Activated CD4-positive, alpha-beta T cell treated with anti-CD3 and anti-CD28 coated beads, Interleukin-2, amount 10 ng/mL, durations not matched to agents 7 days and 5 days (primary cell): ENCODE measurements at regions not wholly inside any gene's neighbourhood (a gene's known extent, or its start where the extent isn't known, plus 50 kb on each side); places are given as distances from the start of the nearest gene placed in this dataset.

ENCODE experiments used
- CTCF ChIA-PET: fragments of 350-600 bp; sonication (Branson Sonifier 250); formaldehyde crosslinking; loops from one replicate; lab custom pipeline; 2021; ENCODE audit warnings: antibody characterized with exemption; lab: Charles Lee
- POLR2A ChIA-PET: fragments of 350-600 bp; sonication (Branson Sonifier 250); formaldehyde crosslinking; loops from one replicate; lab custom pipeline; 2021; ENCODE audit warnings: antibody characterized with exemption; lab: Charles Lee
- DNase-seq: peaks from one replicate; pipeline ENCODE4 v3.0.0-alpha.2; 2020
- H3K27ac Mint-ChIP-seq: one replicate; pipeline ENCODE4 v1.8.0; 2021; ENCODE audit warnings: mild to moderate bottlenecking, moderate library complexity, mixed read lengths
- H3K27me3 Mint-ChIP-seq: one replicate; pipeline ENCODE4 v1.8.0; 2021; ENCODE audit warnings: mixed read lengths
- H3K36me3 Mint-ChIP-seq: one replicate; pipeline ENCODE4 v1.8.0; 2021; ENCODE audit warnings: low read depth, mixed read lengths
- H3K4me1 Mint-ChIP-seq: one replicate; pipeline ENCODE4 v1.8.0; 2021; ENCODE audit warnings: mixed read lengths
- H3K4me3 Mint-ChIP-seq: one replicate; pipeline ENCODE4 v1.8.0; 2021; ENCODE audit warnings: mild to moderate bottlenecking, moderate library complexity, mixed read lengths
- H3K9me3 Mint-ChIP-seq: one replicate; pipeline ENCODE4 v1.8.0; 2021; ENCODE audit warnings: mixed read lengths

DNA sequence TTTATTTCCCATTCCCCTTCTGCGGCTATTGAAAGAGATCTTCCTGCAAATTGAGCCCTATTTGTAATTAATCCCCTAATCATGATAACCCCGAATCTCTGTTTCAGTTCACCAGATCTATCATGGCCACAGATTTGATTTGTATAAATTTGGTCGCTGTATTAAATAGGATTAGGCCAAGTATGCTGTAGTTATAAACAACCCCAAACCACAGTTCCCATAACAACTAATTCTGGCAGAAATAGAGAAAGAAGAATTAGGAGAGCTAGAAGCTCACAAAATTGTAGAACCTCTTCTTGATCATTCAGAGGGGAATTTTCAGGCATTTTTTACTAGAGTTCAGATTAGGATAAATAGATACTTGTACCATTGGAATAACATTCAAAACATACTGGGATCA, 433.7 kb upstream of the TNP1 start:
- no peak overlapping the region for H3K27ac Mint-ChIP-seq
- CTCF ChIA-PET: no interaction called here
- no peaks in the 10 kb centered on the region for H3K4me1 Mint-ChIP-seq
- H3K36me3 Mint-ChIP-seq: no peaks in the 10 kb centered on the region
- H3K27me3 Mint-ChIP-seq: no peaks in the 10 kb centered on the region
- peaks cover 5% of the 10 kb centered on the region for H3K9me3 Mint-ChIP-seq
- no peak for DNase-seq
- POLR2A ChIA-PET: no interaction called here
- no peak overlapping the region for H3K4me3 Mint-ChIP-seq

DNA sequence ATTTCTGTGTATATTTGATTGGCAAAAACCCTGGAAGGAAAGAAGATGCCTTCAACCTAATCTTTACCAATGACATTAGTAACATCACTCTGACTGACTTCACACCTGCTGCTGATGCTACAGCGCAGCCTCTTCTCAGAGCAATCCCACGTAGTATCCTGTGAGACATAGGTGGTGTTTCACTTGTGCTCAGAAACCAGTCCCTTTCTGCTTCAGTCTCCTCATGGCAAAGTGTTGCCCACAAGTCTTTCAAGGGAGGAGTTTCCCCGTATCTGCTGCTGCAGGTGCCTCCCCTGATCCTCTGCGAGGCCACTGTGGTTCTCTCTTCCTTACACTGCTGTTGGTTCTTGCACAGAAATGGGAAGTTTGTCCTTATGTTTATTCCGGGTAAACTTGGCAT, 433.2 kb upstream of the TNP1 start:
- Mint-ChIP-seq H3K36me3 (no peaks in the 10 kb centered on the region), H3K4me3 (no peak overlapping the region), H3K9me3 (peaks cover 5% of the 10 kb centered on the region), H3K4me1 (no peaks in the 10 kb centered on the region), H3K27me3 (no peaks in the 10 kb centered on the region), H3K27ac (no peak overlapping the region)
- POLR2A ChIA-PET: no interaction called here
- no peak for DNase-seq
- CTCF ChIA-PET: no interaction called here

DNA sequence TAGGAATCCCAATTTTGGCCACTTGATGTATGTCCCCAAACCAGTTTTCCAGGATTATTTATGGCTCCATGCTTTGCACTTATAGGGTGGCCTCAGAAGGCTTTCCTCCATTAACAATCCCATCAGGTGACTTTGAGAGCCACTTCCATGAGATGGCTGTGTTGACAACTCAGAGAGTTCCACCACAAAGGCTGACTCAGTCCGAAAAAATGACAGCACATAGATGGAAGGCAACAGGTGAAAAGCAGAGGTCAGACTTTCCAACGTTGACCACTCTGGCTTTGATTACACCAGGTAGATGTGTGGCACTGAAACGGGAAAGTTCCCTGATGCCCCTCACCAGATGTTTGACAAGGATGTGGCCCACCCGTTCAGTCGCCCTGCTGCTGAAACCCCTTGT, 431.4 kb upstream of the TNP1 start:
- Mint-ChIP-seq H3K4me3 (no peak overlapping the region), H3K27ac (no peak overlapping the region), H3K4me1 (no peaks in the 10 kb centered on the region), H3K9me3 (no peaks in the 10 kb centered on the region), H3K27me3 (no peaks in the 10 kb centered on the region), H3K36me3 (no peaks in the 10 kb centered on the region)
- ChIA-PET CTCF (no interaction called here), POLR2A (no interaction called here)
- no peak for DNase-seq

DNA sequence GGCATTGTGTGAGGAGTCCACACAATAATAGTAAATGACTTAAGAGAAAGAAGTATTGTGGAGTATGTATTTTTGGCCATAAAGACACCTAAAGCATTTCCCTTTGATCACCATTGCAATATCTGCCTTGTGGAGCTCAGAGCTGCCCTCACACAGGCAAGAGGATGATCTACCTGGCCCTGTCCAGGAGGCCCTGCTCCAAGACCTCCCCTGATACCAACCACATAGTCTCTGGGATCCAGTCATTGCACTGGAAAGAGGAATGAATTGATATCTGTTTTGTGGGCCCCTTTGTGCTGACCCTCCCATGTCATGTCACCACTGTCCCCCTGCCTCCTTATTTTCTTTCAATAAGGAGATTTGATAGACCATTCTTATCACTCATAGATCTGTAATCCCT, 430.6 kb upstream of the TNP1 start:
- Mint-ChIP-seq H3K27ac (no peak overlapping the region), H3K4me3 (no peak overlapping the region), H3K36me3 (no peaks in the 10 kb centered on the region), H3K9me3 (no peaks in the 10 kb centered on the region), H3K4me1 (no peaks in the 10 kb centered on the region), H3K27me3 (no peaks in the 10 kb centered on the region)
- POLR2A ChIA-PET: no interaction called here
- DNase-seq: no peak
- CTCF ChIA-PET: no interaction called here

DNA sequence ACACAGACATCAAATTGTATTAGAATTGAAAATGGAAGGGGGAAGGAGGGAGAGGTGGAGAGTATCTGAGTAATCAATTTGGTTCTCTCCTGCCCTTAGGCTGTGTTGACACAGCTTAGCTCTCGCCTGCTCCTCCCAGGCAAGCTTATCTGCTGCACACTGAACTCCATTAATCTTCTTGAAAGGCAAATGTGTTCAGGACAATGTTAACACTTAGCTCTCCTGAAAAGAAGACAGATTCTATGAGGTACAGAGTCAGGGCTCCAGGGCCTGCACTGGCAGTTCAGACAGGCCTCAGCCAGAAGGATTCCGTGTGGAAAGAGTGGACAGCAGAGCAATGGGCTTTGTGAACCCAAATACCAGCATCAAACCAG, 430.0 kb upstream of the TNP1 start:
- ChIA-PET POLR2A (no interaction called here), CTCF (no interaction called here)
- Mint-ChIP-seq H3K27me3 (no peaks in the 10 kb centered on the region), H3K9me3 (no peaks in the 10 kb centered on the region), H3K4me1 (no peaks in the 10 kb centered on the region), H3K4me3 (no peak overlapping the region), H3K27ac (no peak overlapping the region), H3K36me3 (no peaks in the 10 kb centered on the region)
- no peak for DNase-seq

DNA sequence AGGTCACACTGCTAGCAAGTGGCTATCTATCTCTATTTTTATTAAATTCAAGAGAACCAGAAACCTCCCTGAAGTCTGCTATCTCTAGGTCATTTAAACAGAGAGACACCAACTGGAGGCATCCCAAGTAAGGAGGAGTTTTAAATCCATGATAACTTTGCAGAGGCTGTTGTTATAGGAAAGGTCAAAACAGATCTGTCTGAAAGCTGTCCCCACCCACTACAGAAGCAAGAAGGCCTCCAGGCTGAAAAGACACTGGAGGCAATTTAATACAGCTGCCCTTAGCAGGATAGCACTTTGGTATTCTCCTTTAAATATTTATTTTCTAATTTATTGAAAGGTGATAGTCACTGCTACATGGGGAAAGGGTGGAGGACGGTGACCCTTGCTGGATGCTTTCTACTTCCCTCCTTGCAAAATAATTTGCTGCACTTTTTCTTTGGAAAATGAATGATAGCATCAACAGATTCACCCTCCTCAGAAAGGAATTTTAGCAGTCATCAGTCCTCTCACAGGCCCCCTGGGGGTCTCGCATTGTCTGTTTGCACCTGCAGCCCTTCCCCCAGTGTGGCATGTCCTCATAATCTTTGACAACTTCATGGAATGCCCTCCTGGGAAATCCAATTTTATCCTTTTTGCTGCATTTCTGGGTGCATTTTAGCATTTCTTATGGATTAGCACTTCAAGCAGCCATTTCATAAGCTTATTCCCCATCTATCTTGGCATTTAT, 429.5 kb upstream of the TNP1 start:
- H3K4me1 Mint-ChIP-seq: no peaks in the 10 kb centered on the region
- no peak for DNase-seq
- no peak overlapping the region for H3K27ac Mint-ChIP-seq
- no peaks in the 10 kb centered on the region for H3K36me3 Mint-ChIP-seq
- H3K4me3 Mint-ChIP-seq: no peak overlapping the region
- H3K27me3 Mint-ChIP-seq: no peaks in the 10 kb centered on the region
- POLR2A ChIA-PET: no interaction called here
- CTCF ChIA-PET: no interaction called here
- no peaks in the 10 kb centered on the region for H3K9me3 Mint-ChIP-seq

DNA sequence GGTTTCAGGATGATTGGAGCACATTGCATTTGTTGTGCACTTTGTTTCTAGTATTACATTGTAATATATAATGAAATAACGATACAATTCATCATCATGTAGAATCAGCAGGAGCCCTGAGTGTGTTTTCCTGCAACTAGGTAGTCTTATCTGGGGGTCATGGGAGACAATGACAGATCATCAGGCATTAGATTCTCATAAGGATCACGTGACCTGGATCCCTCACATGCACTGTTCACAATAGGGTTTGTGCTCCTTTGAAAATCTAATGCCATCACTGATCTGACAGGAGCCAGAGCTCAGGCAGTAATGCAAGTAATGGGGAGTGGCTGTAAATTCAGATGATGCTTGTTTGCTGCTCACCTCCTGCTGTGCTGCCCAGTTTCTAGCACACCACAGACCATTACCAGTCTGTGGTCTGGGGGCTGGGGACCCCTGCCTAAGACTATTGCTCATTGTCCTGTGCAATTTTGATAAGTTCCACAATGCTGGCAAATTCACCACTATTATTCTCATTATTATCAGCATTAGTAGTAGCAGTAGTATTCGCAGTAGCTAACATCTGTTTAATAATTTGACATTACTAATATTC, 428.7 kb upstream of the TNP1 start:
- no peaks in the 10 kb centered on the region for H3K9me3 Mint-ChIP-seq
- ChIA-PET POLR2A (no interaction called here), CTCF (no interaction called here)
- DNase-seq: no peak
- no peaks in the 10 kb centered on the region for H3K4me1 Mint-ChIP-seq
- H3K27me3 Mint-ChIP-seq: no peaks in the 10 kb centered on the region
- no peaks in the 10 kb centered on the region for H3K36me3 Mint-ChIP-seq
- no peak overlapping the region for H3K4me3 Mint-ChIP-seq
- H3K27ac Mint-ChIP-seq: no peak overlapping the region

DNA sequence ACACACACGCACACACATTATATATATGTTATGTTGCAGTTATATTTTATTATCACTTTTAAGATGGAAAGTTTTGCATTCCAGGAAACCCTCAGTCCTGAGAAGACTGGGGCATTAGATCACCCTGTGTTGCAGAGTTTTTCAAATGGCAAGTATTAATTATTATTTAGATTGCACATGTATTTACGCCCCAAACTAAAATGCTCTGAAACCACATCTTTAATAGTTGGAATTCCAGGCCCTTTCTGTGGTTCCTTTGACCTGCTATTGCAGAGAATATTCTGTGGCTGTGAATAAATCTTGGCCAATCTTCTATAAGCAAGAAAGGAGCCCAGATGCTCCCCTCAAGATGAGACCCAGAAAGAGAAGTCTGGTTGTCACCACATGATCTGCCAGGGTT, 427.0 kb upstream of the TNP1 start:
- H3K9me3 Mint-ChIP-seq: no peaks in the 10 kb centered on the region
- H3K4me3 Mint-ChIP-seq: no peak overlapping the region
- ChIA-PET CTCF (no interaction called here), POLR2A (no interaction called here)
- no peak for DNase-seq
- no peaks in the 10 kb centered on the region for H3K4me1 Mint-ChIP-seq
- no peak overlapping the region for H3K27ac Mint-ChIP-seq
- no peaks in the 10 kb centered on the region for H3K27me3 Mint-ChIP-seq
- H3K36me3 Mint-ChIP-seq: no peaks in the 10 kb centered on the region

DNA sequence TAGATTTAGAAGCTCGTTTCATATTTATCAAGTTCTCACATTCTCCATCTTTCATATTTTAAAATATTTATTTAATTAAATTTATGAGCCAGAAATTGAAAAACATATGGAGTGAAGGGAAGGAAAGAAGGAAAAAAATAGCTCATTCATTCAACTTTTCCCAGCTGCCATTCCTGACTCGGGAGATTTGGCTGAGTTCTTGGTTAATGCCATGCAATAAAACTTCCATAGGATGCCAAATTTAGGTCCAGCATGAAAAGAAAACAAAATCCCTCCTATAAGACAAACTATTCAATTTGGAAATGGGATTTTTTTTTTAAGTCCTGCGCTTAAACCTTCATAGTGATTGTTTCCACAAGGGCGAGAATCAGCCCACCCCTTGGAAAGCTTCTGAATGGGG, 426.1 kb upstream of the TNP1 start:
- H3K27me3 Mint-ChIP-seq: no peaks in the 10 kb centered on the region
- no peak overlapping the region for H3K4me3 Mint-ChIP-seq
- H3K4me1 Mint-ChIP-seq: no peaks in the 10 kb centered on the region
- H3K9me3 Mint-ChIP-seq: no peaks in the 10 kb centered on the region
- DNase-seq: no peak
- H3K36me3 Mint-ChIP-seq: no peaks in the 10 kb centered on the region
- no peak overlapping the region for H3K27ac Mint-ChIP-seq
- POLR2A ChIA-PET: no interaction called here
- CTCF ChIA-PET: interaction anchor here (1.0 kb wide), 1 partner anchor 17 kb away, joined by 3 read pairs; no protein-coding TSS in a partner anchor

DNA sequence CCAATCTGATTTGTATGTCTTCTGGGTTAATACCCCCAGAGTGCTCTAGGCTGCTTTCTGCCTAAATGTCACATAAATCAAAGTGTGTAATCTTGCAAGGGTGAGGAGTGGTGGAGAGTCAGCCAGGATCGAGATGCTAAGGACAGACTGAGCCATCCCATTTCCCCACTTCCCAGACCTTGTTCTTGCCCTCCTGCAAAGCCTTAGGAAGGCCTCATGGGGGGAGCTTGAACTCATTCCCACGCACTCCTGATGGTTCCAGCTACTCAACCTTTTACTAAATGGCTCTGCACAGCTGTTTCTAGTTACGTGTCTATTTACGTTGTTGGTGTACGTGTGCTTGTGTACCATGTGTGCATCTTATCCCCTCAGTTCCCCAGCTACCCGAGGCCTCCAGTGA, 423.6 kb upstream of the TNP1 start:
- H3K36me3 Mint-ChIP-seq: no peaks in the 10 kb centered on the region
- POLR2A ChIA-PET: no interaction called here
- CTCF ChIA-PET: no interaction called here

DNA sequence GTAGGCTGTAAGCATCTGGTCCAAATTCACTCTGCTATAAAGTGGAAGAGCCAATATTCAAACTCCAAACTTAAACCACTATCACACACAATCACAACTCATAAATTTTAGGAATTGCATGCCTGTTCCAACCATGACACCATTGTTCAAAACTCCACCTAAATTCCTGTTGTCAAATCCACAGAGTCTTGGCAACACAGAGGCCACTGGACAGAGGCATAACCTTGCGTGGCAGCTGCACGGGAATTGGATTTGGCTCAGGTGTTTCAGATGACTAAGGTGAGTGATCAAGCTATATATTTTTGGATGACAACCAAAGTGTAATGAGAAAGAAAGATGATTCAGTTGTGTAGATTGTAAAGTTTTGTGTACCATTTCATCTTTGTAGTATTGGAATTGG, 422.7 kb upstream of the TNP1 start:
- Mint-ChIP-seq H3K27me3 (no peaks in the 10 kb centered on the region), H3K4me1 (no peaks in the 10 kb centered on the region), H3K36me3 (no peaks in the 10 kb centered on the region), H3K27ac (no peak overlapping the region), H3K9me3 (no peaks in the 10 kb centered on the region), H3K4me3 (no peak overlapping the region)
- ChIA-PET CTCF (no interaction called here), POLR2A (no interaction called here)
- DNase-seq: no peak

More for the DNA sequence above, 423.6 kb upstream of the TNP1 start:
- no peak overlapping the region for H3K27ac Mint-ChIP-seq
- DNase-seq: no peak
- no peaks in the 10 kb centered on the region for H3K9me3 Mint-ChIP-seq
- H3K27me3 Mint-ChIP-seq: no peaks in the 10 kb centered on the region
- no peak overlapping the region for H3K4me3 Mint-ChIP-seq
- no peaks in the 10 kb centered on the region for H3K4me1 Mint-ChIP-seq

DNA sequence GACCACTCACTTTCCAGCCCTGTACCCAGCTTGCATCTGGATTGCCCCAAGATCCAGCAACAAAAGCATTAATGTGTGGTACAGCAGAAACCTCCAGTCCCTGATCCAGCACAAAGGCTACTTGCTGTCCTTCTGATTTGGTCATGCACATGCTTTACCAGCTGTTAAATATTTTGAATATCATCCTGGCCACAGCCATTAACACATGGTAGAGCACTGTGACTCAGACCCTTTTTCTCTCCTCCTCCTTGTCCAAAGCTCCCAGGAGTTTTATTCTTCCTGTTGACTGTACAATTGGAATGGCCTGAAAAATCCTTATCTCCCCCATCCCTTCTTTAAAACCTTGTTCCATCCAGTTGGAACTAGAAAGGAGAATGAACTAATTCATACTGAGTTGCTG, 419.7 kb upstream of the TNP1 start:
- DNase-seq: no peak
- POLR2A ChIA-PET: no interaction called here
- no peaks in the 10 kb centered on the region for H3K27me3 Mint-ChIP-seq
- H3K4me1 Mint-ChIP-seq: no peaks in the 10 kb centered on the region
- H3K4me3 Mint-ChIP-seq: no peak overlapping the region
- no peak overlapping the region for H3K27ac Mint-ChIP-seq
- no peaks in the 10 kb centered on the region for H3K9me3 Mint-ChIP-seq
- no peaks in the 10 kb centered on the region for H3K36me3 Mint-ChIP-seq
- CTCF ChIA-PET: no interaction called here

DNA sequence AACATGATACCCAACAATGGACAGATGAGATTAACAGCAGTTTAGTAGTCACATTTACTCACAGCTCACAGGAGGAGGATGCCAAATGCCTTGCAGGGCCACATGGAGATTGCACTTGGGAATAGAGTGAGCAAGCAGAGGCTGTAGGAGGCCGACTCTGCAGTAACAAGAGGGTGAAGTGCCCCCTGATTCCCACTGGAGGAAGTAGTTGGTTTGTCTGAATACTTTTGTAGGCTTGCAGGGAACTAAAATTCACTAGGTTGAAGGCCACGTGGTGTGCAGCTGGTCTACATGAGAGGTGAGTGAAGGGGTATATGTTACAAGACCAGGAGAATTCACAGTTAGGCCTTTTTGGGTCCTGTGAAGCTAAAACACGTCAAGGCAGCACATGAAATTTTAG, 419.3 kb upstream of the TNP1 start:
- Mint-ChIP-seq H3K36me3 (no peaks in the 10 kb centered on the region), H3K4me3 (no peak overlapping the region), H3K27me3 (no peaks in the 10 kb centered on the region), H3K4me1 (no peaks in the 10 kb centered on the region), H3K27ac (no peak overlapping the region), H3K9me3 (no peaks in the 10 kb centered on the region)
- CTCF ChIA-PET: no interaction called here
- POLR2A ChIA-PET: no interaction called here
- DNase-seq: no peak
